Neuronal stem cell (in vitro differentiated cells): ENCODE measurements at regions not wholly inside any gene's neighbourhood (a gene's known extent, or its start where the extent isn't known, plus 50 kb on each side); places are given as distances from the start of the nearest gene placed in this dataset.
A peak's percentile ranks its signal among the peaks of the same experiment; 100 is the strongest.

Experiments
- DNase-seq: peaks from one replicate; pipeline ENCODE4 v3.0.0-alpha.2; 2013; ENCODE audit warnings: low spot score
- H2AFZ ChIP-seq: one replicate; pipeline ENCODE4 v1.6.1; 2013; ENCODE audit warnings: mild to moderate bottlenecking, low read length, inconsistent platforms
- H2AK5ac ChIP-seq: 2 replicates; pipeline ENCODE4 v1.6.1; 2013; ENCODE audit warnings: low read depth, mild to moderate bottlenecking, inconsistent platforms, low read length, moderate library complexity, mixed read lengths
- H2BK120ac ChIP-seq: 2 replicates; pipeline ENCODE4 v1.6.1; 2013; ENCODE audit warnings: low read depth, mild to moderate bottlenecking, inconsistent platforms, low read length, moderate library complexity, mixed read lengths
- H2BK12ac ChIP-seq: one replicate; pipeline ENCODE4 v1.6.1; 2013; ENCODE audit warnings: low read length, inconsistent platforms
- H2BK15ac ChIP-seq: 2 replicates; pipeline ENCODE4 v1.6.1; 2013; ENCODE audit warnings: mild to moderate bottlenecking, low read length, inconsistent platforms, mixed read lengths
- H2BK5ac ChIP-seq: one replicate; pipeline ENCODE4 v1.6.1; 2013; ENCODE audit warnings: inconsistent platforms, mild to moderate bottlenecking, low read length, moderate library complexity
- H3K14ac ChIP-seq: one replicate; pipeline ENCODE4 v1.6.1; 2013; ENCODE audit warnings: low read length, inconsistent platforms
- H3K18ac ChIP-seq: 2 replicates; pipeline ENCODE4 v1.6.1; 2013; ENCODE audit warnings: low read length, inconsistent platforms
- H3K23ac ChIP-seq: 2 replicates; pipeline ENCODE4 v1.6.1; 2013; ENCODE audit warnings: low read depth, mild to moderate bottlenecking, mixed read lengths, low read length, inconsistent platforms; ENCODE audit not compliant: poor library complexity
- H3K27ac ChIP-seq: replicated peaks from 3 replicates; pipeline ENCODE4 v1.5.1; 2013; ENCODE audit warnings: low read length, inconsistent platforms
- H3K27me3 ChIP-seq, 3 experiments: 2 replicates each; pipeline ENCODE4 v1.6.1; 2013; ENCODE audit warnings: low read length in 3 of 3, mild to moderate bottlenecking in 2 of 3, inconsistent platforms in 1 of 3, low read depth in 1 of 3, mixed read lengths in 1 of 3, moderate library complexity in 1 of 3; ENCODE audit not compliant: control insufficient read depth in 3 of 3, insufficient read depth in 3 of 3
- H3K36me3 ChIP-seq, 2 donors: replicated peaks in 1 of 2; 2 replicates each; pipeline ENCODE4 v1.6.1; 2013; ENCODE audit warnings: low read length in 2 of 2; ENCODE audit not compliant: control insufficient read depth in 2 of 2, insufficient read depth in 2 of 2
- H3K4ac ChIP-seq: 2 replicates; pipeline ENCODE4 v1.6.1; 2013; ENCODE audit warnings: inconsistent platforms, mild to moderate bottlenecking, low read length, moderate library complexity
- H3K4me1 ChIP-seq, 2 donors: 1 replicate in 1 of 2; 2 replicates in 1 of 2; pipeline ENCODE4 v1.6.1; 2013; ENCODE audit warnings: low read length in 2 of 2, low read depth in 1 of 2; ENCODE audit not compliant: control insufficient read depth in 2 of 2, insufficient read depth in 1 of 2
- H3K4me2 ChIP-seq: one replicate; pipeline ENCODE4 v1.6.1; 2013; ENCODE audit warnings: mild to moderate bottlenecking, low read length, inconsistent platforms; ENCODE audit not compliant: insufficient read depth, poor library complexity, severe bottlenecking
- H3K4me3 ChIP-seq, 2 donors: 2 replicates each; pipeline ENCODE4 v1.5.1; 2013; ENCODE audit warnings: low read length in 2 of 2, mild to moderate bottlenecking in 2 of 2, inconsistent platforms in 1 of 2, moderate library complexity in 1 of 2
- H3K79me1 ChIP-seq: one replicate; pipeline ENCODE4 v1.6.1; 2013; ENCODE audit warnings: low read depth, mild to moderate bottlenecking, inconsistent platforms, low read length, moderate library complexity
- H3K9ac ChIP-seq: one replicate; pipeline ENCODE4 v1.6.1; 2013; ENCODE audit warnings: mild to moderate bottlenecking, low read depth, low read length, inconsistent platforms; ENCODE audit not compliant: poor library complexity
- H3K9me3 ChIP-seq, 2 donors: replicated peaks in 1 of 2; 2 replicates each; pipeline versions ENCODE3 to v1.6.1; 2013; ENCODE audit warnings: low read length in 2 of 2, mild to moderate bottlenecking in 2 of 2, inconsistent platforms in 1 of 2, low read depth in 1 of 2, mixed read lengths in 1 of 2, moderate library complexity in 1 of 2; ENCODE audit not compliant: control insufficient read depth in 2 of 2, insufficient read depth in 1 of 2
- H4K8ac ChIP-seq: one replicate; pipeline ENCODE4 v1.6.1; 2013; ENCODE audit warnings: low read depth, mild to moderate bottlenecking, inconsistent platforms, low read length, moderate library complexity
- H4K91ac ChIP-seq: one replicate; pipeline ENCODE4 v1.6.1; 2013; ENCODE audit warnings: low read length, low read depth, mild to moderate bottlenecking, inconsistent platforms; ENCODE audit not compliant: poor library complexity
- WGBS, 2 donors: extraction: QIAGEN DNeasy Blood & Tissue Kit; methylation state at CpG; one replicate each; pipeline ENCODE4 v1.1.7; 2013; ENCODE audit warnings: missing lambda C conversion rate in 2 of 2, mixed read lengths in 1 of 2; ENCODE audit not compliant: insufficient read length in 2 of 2, insufficient replicate concordance in 1 of 2; ENCODE audit errors: extremely low coverage in 2 of 2; 5-methylcytosine and 5-hydroxymethylcytosine counted together

DNA sequence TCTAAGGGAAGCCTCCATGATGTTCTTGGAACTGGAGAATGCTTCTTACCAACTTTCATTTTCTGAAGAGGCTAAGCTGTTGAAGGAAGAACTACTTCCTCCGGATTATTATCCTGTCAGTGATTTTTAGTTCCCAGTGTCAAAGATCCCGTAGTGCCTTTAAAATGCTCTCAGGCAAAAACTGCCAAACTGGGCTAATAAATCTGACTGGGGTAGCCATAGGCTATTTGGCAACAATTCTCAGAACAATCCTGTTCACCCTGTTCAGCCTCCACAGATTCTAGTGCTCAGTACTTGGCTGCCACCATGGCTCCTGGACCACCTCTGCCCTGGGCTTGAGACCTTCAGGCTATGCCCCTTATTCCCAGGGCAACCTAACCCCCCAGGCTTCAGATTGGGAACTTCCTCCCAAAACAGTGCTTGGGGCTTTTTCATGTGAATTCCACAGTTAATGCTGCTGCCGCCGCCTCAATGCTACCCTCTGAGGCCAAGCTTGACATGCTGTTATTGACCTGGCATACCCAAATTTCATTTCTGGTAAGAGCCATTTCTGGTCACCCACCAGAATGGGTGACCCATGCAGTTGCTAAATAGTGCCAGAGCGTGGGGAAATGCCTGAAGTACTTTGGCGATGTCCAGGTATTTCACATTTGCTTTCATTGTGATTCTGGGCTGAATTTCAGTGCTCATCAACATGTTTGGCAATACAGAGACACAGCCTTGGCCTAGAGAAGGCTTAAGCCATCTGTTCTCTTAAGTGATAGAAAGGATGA is 110.0 kb upstream of the ARHGAP5 start:
- Histone ChIP-seq H2BK5ac (no peak overlapping the region), H3K27ac (no peak overlapping the region), H3K23ac (no peak overlapping the region), H3K4me1 (peaks cover 0 to 12% of the 10 kb centered on the region in 2 donors), H3K14ac (no peak overlapping the region), H2BK15ac (no peak overlapping the region), H2AFZ (no peak overlapping the region), H3K36me3 (no peaks in the 10 kb centered on the region), H4K91ac (no peak overlapping the region), H2AK5ac (no peak overlapping the region), H3K18ac (no peak overlapping the region), H2BK120ac (no peak overlapping the region), H3K4ac (no peak overlapping the region), H4K8ac (no peak overlapping the region), H3K4me3 (no peak overlapping the region), H3K4me2 (no peak overlapping the region), H3K27me3 (no peaks in the 10 kb centered on the region), H3K9me3 (peaks cover 0 to 6% of the 10 kb centered on the region in 2 donors), H3K9ac (no peak overlapping the region), H3K79me1 (no peaks in the 10 kb centered on the region), H2BK12ac (no peak overlapping the region)
- DNase-seq, result no peak
- no CpG with 5 or more reads among the region's 6 CpGs for WGBS, 2 donors

- H4K8ac ChIP-seq, result no peak overlapping the region
- no peak overlapping the region for H2AFZ ChIP-seq
- no peaks in the 10 kb centered on the region for H3K36me3 ChIP-seq
- no peak overlapping the region for H3K9ac ChIP-seq
- H3K18ac ChIP-seq, result no peak overlapping the region
- H2BK5ac ChIP-seq, result no peak overlapping the region
- H3K4me2 ChIP-seq, result no peak overlapping the region
- H2AK5ac ChIP-seq, result no peak overlapping the region
- peaks cover 0 to 6% of the 10 kb centered on the region in 2 donors for H3K9me3 ChIP-seq
- H2BK120ac ChIP-seq, result no peak overlapping the region
- no peak for DNase-seq
- H3K79me1 ChIP-seq, result no peaks in the 10 kb centered on the region
- no peak overlapping the region for H2BK12ac ChIP-seq
- no peak overlapping the region for H3K23ac ChIP-seq
- H3K27ac ChIP-seq, result no peak overlapping the region
- no peak overlapping the region for H2BK15ac ChIP-seq
- H3K14ac ChIP-seq, result no peak overlapping the region
- H3K4me1 ChIP-seq, result peaks cover 0 to 11% of the 10 kb centered on the region in 2 donors
- no peak overlapping the region for H3K4me3 ChIP-seq
- H3K4ac ChIP-seq, result no peak overlapping the region
- H4K91ac ChIP-seq, result no peak overlapping the region
- H3K27me3 ChIP-seq, result no peaks in the 10 kb centered on the region
Measured at GRCh38 chr14:31967669-31967975, 109.5 kb upstream of the ARHGAP5 start.

GRCh38 chr14:31968107-31968810 is 108.8 kb upstream of the ARHGAP5 start:
- Histone ChIP-seq H3K36me3 (no peaks in the 10 kb centered on the region), H3K23ac (no peak overlapping the region), H2BK5ac (no peak overlapping the region), H3K9me3 (peaks cover 0 to 6% of the 10 kb centered on the region in 2 donors), H2AK5ac (no peak overlapping the region), H4K8ac (no peak overlapping the region), H3K4me3 (no peak overlapping the region), H2BK12ac (no peak overlapping the region), H3K4ac (no peak overlapping the region), H3K9ac (no peak overlapping the region), H3K18ac (no peak overlapping the region), H2BK15ac (peak overlapping the region; percentile 22), H2AFZ (no peak overlapping the region), H4K91ac (no peak overlapping the region), H2BK120ac (no peak overlapping the region), H3K4me1 (peaks cover 0 to 7% of the 10 kb centered on the region in 2 donors), H3K14ac (no peak overlapping the region), H3K4me2 (no peak overlapping the region), H3K27me3 (no peaks in the 10 kb centered on the region), H3K27ac (no peak overlapping the region), H3K79me1 (no peaks in the 10 kb centered on the region)
- no peak for DNase-seq
- no CpG with 5 or more reads among the region's 4 CpGs for WGBS, 2 donors

GRCh38 chr14:31968956-31969698 is 108.0 kb upstream of the ARHGAP5 start:
- DNase-seq, result no peak
- no CpG with 5 or more reads among the region's 5 CpGs for WGBS, 2 donors
- no peak overlapping the region for H3K27ac ChIP-seq

More at GRCh38 chr14:31968956-31969698, 108.0 kb upstream of the ARHGAP5 start:
- no peak overlapping the region for H2BK120ac ChIP-seq
- H3K9me3 ChIP-seq, result peaks cover 3 to 9% of the 10 kb centered on the region in 2 donors
- no peak overlapping the region for H2BK12ac ChIP-seq
- H2AFZ ChIP-seq, result no peak overlapping the region
- H4K91ac ChIP-seq, result no peak overlapping the region
- H3K18ac ChIP-seq, result no peak overlapping the region
- H2BK15ac ChIP-seq, result no peak overlapping the region
- no peak overlapping the region for H3K23ac ChIP-seq
- peaks cover 0 to 4% of the 10 kb centered on the region in 2 donors for H3K4me1 ChIP-seq
- H3K36me3 ChIP-seq, result no peaks in the 10 kb centered on the region
- H3K79me1 ChIP-seq, result no peaks in the 10 kb centered on the region
- no peak overlapping the region for H3K9ac ChIP-seq
- H2BK5ac ChIP-seq, result no peak overlapping the region
- H3K4me2 ChIP-seq, result no peak overlapping the region
- no peak overlapping the region for H3K14ac ChIP-seq
- no peak overlapping the region for H2AK5ac ChIP-seq
- H3K4me3 ChIP-seq, result no peak overlapping the region
- no peak overlapping the region for H4K8ac ChIP-seq
- H3K4ac ChIP-seq, result no peak overlapping the region
- H3K27me3 ChIP-seq, result no peaks in the 10 kb centered on the region
